DND-41 (cell line): ENCODE measurements at regions not wholly inside any gene's neighbourhood (a gene's known extent, or its start where the extent isn't known, plus 50 kb on each side); places are given as distances from the start of the nearest gene placed in this dataset.

Experiments used
- ATAC-seq: fragments of 200-7000 bp; cut with Tn5 transposase; 3 replicates; pipeline ENCODE4 v1.9.1; 2021; ENCODE audit warnings: low read depth; ENCODE audit not compliant: insufficient read depth
- DNase-seq: peaks from one replicate; pipeline ENCODE4 v3.0.0-alpha.2; 2020
- H2AFZ ChIP-seq: 2 replicates; pipeline ENCODE4 v1.6.0; 2012; ENCODE audit warnings: low read depth, low read length
- H3K27ac ChIP-seq: 2 replicates; pipeline ENCODE4 v1.5.1; 2012; ENCODE audit warnings: low read length, inconsistent platforms
- H3K27me3 ChIP-seq: fragments of 200-600 bp; sonication (generic); 2 replicates; pipeline ENCODE4 v1.6.0; 2012; ENCODE audit warnings: low read length, mild to moderate bottlenecking, inconsistent platforms; ENCODE audit not compliant: insufficient read depth, poor library complexity
- H3K36me3 ChIP-seq: 2 replicates; pipeline ENCODE4 v1.5.1; 2012; ENCODE audit warnings: low read length, inconsistent platforms; ENCODE audit not compliant: insufficient read depth
- H3K4me1 ChIP-seq: 2 replicates; pipeline ENCODE4 v1.5.1; 2012; ENCODE audit warnings: mild to moderate bottlenecking, low read length; ENCODE audit not compliant: insufficient read depth
- H3K4me2 ChIP-seq: 2 replicates; pipeline ENCODE4 v1.6.0; 2012; ENCODE audit warnings: mild to moderate bottlenecking, moderate library complexity, low read length, inconsistent platforms; ENCODE audit not compliant: insufficient read depth
- H3K4me3 ChIP-seq, 2 experiments: fragments of 200-600 bp in 1 of 2; shearing (Covaris generic) in 1 of 2; 2 replicates each; pipeline ENCODE4 v1.5.1; 2012 to 2016; ENCODE audit warnings: inconsistent platforms in 2 of 2, low read length in 2 of 2, mild to moderate bottlenecking in 2 of 2, low read depth in 1 of 2, moderate library complexity in 1 of 2
- H3K79me2 ChIP-seq: 2 replicates; pipeline ENCODE4 v1.6.0; 2012; ENCODE audit warnings: low read length, inconsistent platforms; ENCODE audit not compliant: insufficient read depth
- H3K9ac ChIP-seq: 2 replicates; pipeline ENCODE4 v1.6.0; 2012; ENCODE audit warnings: low read depth, mild to moderate bottlenecking, inconsistent platforms, low read length, moderate library complexity
- H3K9me3 ChIP-seq: 2 replicates; pipeline ENCODE4 v1.5.1; 2012; ENCODE audit warnings: low read length, moderate library complexity, mild to moderate bottlenecking, inconsistent platforms; ENCODE audit not compliant: insufficient read depth, severe bottlenecking
- H4K20me1 ChIP-seq: 2 replicates; pipeline ENCODE4 v1.6.0; 2012; ENCODE audit warnings: low read length; ENCODE audit not compliant: insufficient read depth
- CTCF ChIP-seq: IDR thresholded peaks from 2 replicates; pipeline ENCODE4 v1.5.1; 2012; ENCODE audit warnings: borderline replicate concordance, low read length, moderate library complexity, mild to moderate bottlenecking; ENCODE audit not compliant: poor library complexity, severe bottlenecking; ENCODE audit errors: extremely low read depth
- EZH2 ChIP-seq: IDR thresholded peaks from 3 replicates; pipeline ENCODE4 v1.6.1; 2012; ENCODE audit warnings: borderline replicate concordance, low read depth, mild to moderate bottlenecking, moderate library complexity, low read length, inconsistent platforms; ENCODE audit not compliant: severe bottlenecking

GRCh38 chr19:31648347-31648746 is 299.1 kb upstream of the TSHZ3 start:
- H2AFZ ChIP-seq = no peak overlapping the region
- no peaks in the 10 kb centered on the region for H3K27me3 ChIP-seq
- H4K20me1 ChIP-seq = no peaks in the 10 kb centered on the region
- no peaks in the 10 kb centered on the region for H3K36me3 ChIP-seq
- DNase-seq (no peak), ATAC-seq (no peak)
- no peaks in the 10 kb centered on the region for H3K9me3 ChIP-seq
- no peak overlapping the region for H3K4me2 ChIP-seq
- no peaks in the 10 kb centered on the region for H3K4me1 ChIP-seq
- no peak for TF ChIP-seq EZH2
- no peak for TF ChIP-seq CTCF
- no peaks in the 10 kb centered on the region for H3K79me2 ChIP-seq
- no peak overlapping the region for H3K27ac ChIP-seq
- no peak overlapping the region for H3K9ac ChIP-seq
- no peak overlapping the region for H3K4me3 ChIP-seq

GRCh38 chr19:31656507-31656906 is 307.3 kb upstream of the TSHZ3 start:
- no peaks in the 10 kb centered on the region for H3K9me3 ChIP-seq
- H3K79me2 ChIP-seq = no peaks in the 10 kb centered on the region
- ATAC-seq (no peak), DNase-seq (no peak)
- H3K27ac ChIP-seq = no peak overlapping the region
- H3K4me2 ChIP-seq = no peak overlapping the region
- no peak overlapping the region for H2AFZ ChIP-seq
- no peak overlapping the region for H3K9ac ChIP-seq
- H3K36me3 ChIP-seq = no peaks in the 10 kb centered on the region
- TF ChIP-seq EZH2 (no peak), CTCF (no peak)
- H3K4me1 ChIP-seq = no peaks in the 10 kb centered on the region
- no peaks in the 10 kb centered on the region for H4K20me1 ChIP-seq
- no peaks in the 10 kb centered on the region for H3K27me3 ChIP-seq
- H3K4me3 ChIP-seq = no peak overlapping the region

GRCh38 chr19:31658993-31659896 is 310.0 kb upstream of the TSHZ3 start:
- no peaks in the 10 kb centered on the region for H4K20me1 ChIP-seq
- H3K9me3 ChIP-seq = no peaks in the 10 kb centered on the region
- no peak overlapping the region for H3K9ac ChIP-seq
- H3K27ac ChIP-seq = no peak overlapping the region
- no peaks in the 10 kb centered on the region for H3K4me1 ChIP-seq
- no peaks in the 10 kb centered on the region for H3K27me3 ChIP-seq
- no peak overlapping the region for H2AFZ ChIP-seq
- ATAC-seq (no peak), DNase-seq (no peak)
- TF ChIP-seq EZH2 (no peak), CTCF (no peak)
- H3K4me3 ChIP-seq = no peak overlapping the region
- H3K36me3 ChIP-seq = no peaks in the 10 kb centered on the region
- no peaks in the 10 kb centered on the region for H3K79me2 ChIP-seq
- no peak overlapping the region for H3K4me2 ChIP-seq

GRCh38 chr19:31659897-31660210 is 310.6 kb upstream of the TSHZ3 start:
- H3K27me3 ChIP-seq = no peaks in the 10 kb centered on the region
- no peaks in the 10 kb centered on the region for H3K36me3 ChIP-seq
- no peaks in the 10 kb centered on the region for H3K79me2 ChIP-seq
- no peak overlapping the region for H3K4me3 ChIP-seq
- no peak overlapping the region for H3K9ac ChIP-seq
- no peak overlapping the region for H2AFZ ChIP-seq
- H3K27ac ChIP-seq = no peak overlapping the region
- ATAC-seq = no peak
- H4K20me1 ChIP-seq = no peaks in the 10 kb centered on the region
- H3K4me1 ChIP-seq = no peaks in the 10 kb centered on the region
- no peak for TF ChIP-seq CTCF
- no peak for TF ChIP-seq EZH2
- H3K9me3 ChIP-seq = no peaks in the 10 kb centered on the region
- no peak for DNase-seq
- no peak overlapping the region for H3K4me2 ChIP-seq
